ENCODE measurements at regions not wholly inside any gene's neighbourhood (a gene's known extent, or its start where the extent isn't known, plus 50 kb on each side); places are given as distances from the start of the nearest gene placed in this dataset.

- H3K27me3 ChIP-seq (ENCODE audit: control insufficient read depth in 2 of 2, insufficient read depth in 2 of 2, low read length in 2 of 2): no peaks in the 10 kb centered on the region
Observed at GRCh38 chr13:47610687-47611086, 390.4 kb downstream of the SUCLA2 start.

DNA sequence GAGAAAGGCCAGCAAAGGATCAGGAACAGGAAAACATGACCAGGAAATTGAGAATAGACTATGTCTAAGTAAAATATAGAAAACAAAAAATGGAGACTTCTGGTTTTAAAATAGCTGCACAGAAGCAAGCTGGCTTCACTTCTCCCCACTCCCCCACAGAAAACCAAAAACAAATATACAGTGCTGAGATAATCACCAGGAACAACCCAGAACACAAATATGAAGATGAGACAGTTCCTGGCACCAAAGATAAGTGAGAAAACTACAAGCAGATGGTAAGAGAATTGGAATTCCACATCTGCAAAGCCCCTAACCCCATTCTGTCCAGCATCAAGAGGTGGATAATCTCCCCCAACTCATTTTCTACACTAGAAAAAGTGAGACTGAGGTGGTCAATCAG, 397.7 kb downstream of the SUCLA2 start:
- no peak overlapping the region for H2AFZ ChIP-seq (ENCODE audit: insufficient read depth, low read depth, low read length, poor library complexity, severe bottlenecking)
- H3K4me3 Mint-ChIP-seq: no peak overlapping the region
- intact Hi-C loops (cut with micrococcal nuclease): no loop called here

More at GRCh38 chr13:47610687-47611086, 390.4 kb downstream of the SUCLA2 start:
- Histone ChIP-seq H4K20me1 (ENCODE audit: insufficient read depth, low read length) (no peaks in the 10 kb centered on the region), H3K27ac (ENCODE audit: low read depth in 1 of 2, low read length in 2 of 2) (no peak overlapping the region), H3K9ac (ENCODE audit: insufficient read depth, low read length, poor library complexity, severe bottlenecking) (no peak overlapping the region), H2AFZ (ENCODE audit: insufficient read depth, low read depth, low read length, poor library complexity, severe bottlenecking) (no peak overlapping the region), H3K36me3 (replicated peaks in 1 of 2; ENCODE audit: control insufficient read depth in 1 of 2, insufficient read depth in 2 of 2, low read length in 2 of 2) (no peaks in the 10 kb centered on the region), H3K4me1 (ENCODE audit: control insufficient read depth in 1 of 2, insufficient read depth in 2 of 2, low read length in 2 of 2) (no peaks in the 10 kb centered on the region), H3K4me3 (replicated peaks in 1 of 3; ENCODE audit: low read depth in 2 of 3, low read length in 3 of 3) (no peak overlapping the region), H3K79me2 (ENCODE audit: insufficient read depth, low read length) (no peaks in the 10 kb centered on the region), H3K4me2 (replicated peaks; ENCODE audit: extremely low read depth, low read length, poor library complexity, severe bottlenecking) (no peak overlapping the region), H3K9me3 (replicated peaks in 1 of 2; ENCODE audit: control insufficient read depth in 1 of 2, insufficient read depth in 1 of 2, low read length in 2 of 2) (no peaks in the 10 kb centered on the region)
- peaks cover 0 to 2% (median 0%) of the 10 kb centered on the region in 3 donors for H3K27me3 Mint-ChIP-seq (ENCODE audit: low read depth in 3 of 3)
- no peak overlapping the region for H3K4me3 Mint-ChIP-seq
- DNase-seq: no peak
- H3K27ac Mint-ChIP-seq: no peak overlapping the region
- TF ChIP-seq, protein P1, sequence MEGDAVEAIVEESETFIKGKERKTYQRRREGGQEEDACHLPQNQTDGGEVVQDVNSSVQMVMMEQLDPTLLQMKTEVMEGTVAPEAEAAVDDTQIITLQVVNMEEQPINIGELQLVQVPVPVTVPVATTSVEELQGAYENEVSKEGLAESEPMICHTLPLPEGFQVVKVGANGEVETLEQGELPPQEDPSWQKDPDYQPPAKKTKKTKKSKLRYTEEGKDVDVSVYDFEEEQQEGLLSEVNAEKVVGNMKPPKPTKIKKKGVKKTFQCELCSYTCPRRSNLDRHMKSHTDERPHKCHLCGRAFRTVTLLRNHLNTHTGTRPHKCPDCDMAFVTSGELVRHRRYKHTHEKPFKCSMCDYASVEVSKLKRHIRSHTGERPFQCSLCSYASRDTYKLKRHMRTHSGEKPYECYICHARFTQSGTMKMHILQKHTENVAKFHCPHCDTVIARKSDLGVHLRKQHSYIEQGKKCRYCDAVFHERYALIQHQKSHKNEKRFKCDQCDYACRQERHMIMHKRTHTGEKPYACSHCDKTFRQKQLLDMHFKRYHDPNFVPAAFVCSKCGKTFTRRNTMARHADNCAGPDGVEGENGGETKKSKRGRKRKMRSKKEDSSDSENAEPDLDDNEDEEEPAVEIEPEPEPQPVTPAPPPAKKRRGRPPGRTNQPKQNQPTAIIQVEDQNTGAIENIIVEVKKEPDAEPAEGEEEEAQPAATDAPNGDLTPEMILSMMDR (IDR thresholded peaks at IDR 0.05): no peak
- H3K36me3 Mint-ChIP-seq: no peaks in the 10 kb centered on the region
- peaks cover 3 to 10% (median 4%) of the 10 kb centered on the region in 7 donors for H3K9me3 Mint-ChIP-seq
- intact Hi-C loops (cut with micrococcal nuclease): no loop called here
- 83% methylated on average over 1 of the region's 3 CpGs for WGBS (ENCODE audit: insufficient coverage)
- H3K4me1 Mint-ChIP-seq: no peaks in the 10 kb centered on the region

More for the DNA sequence above, 397.7 kb downstream of the SUCLA2 start:
- Mint-ChIP-seq H3K9me3 (peaks cover 2 to 9% (median 3%) of the 10 kb centered on the region in 7 donors), H3K27me3 (ENCODE audit: low read depth in 3 of 3) (no peaks in the 10 kb centered on the region), H3K36me3 (no peaks in the 10 kb centered on the region), H3K4me1 (no peaks in the 10 kb centered on the region), H3K27ac (no peak overlapping the region)
- H3K27ac ChIP-seq (ENCODE audit: low read depth in 1 of 2, low read length in 2 of 2): no peak overlapping the region
- no peak overlapping the region for H3K4me3 ChIP-seq (replicated peaks in 1 of 3; ENCODE audit: low read depth in 2 of 3, low read length in 3 of 3)
- no peak overlapping the region for H3K9ac ChIP-seq (ENCODE audit: insufficient read depth, low read length, poor library complexity, severe bottlenecking)
- H3K4me1 ChIP-seq (ENCODE audit: control insufficient read depth in 1 of 2, insufficient read depth in 2 of 2, low read length in 2 of 2): no peaks in the 10 kb centered on the region
- H3K4me2 ChIP-seq (replicated peaks; ENCODE audit: extremely low read depth, low read length, poor library complexity, severe bottlenecking): no peak overlapping the region
- no peaks in the 10 kb centered on the region for H3K36me3 ChIP-seq (replicated peaks in 1 of 2; ENCODE audit: control insufficient read depth in 1 of 2, insufficient read depth in 2 of 2, low read length in 2 of 2)
- TF ChIP-seq, protein P1 (IDR thresholded peaks at IDR 0.05): no peak
- H3K9me3 ChIP-seq (replicated peaks in 1 of 2; ENCODE audit: control insufficient read depth in 1 of 2, insufficient read depth in 1 of 2, low read length in 2 of 2): no peaks in the 10 kb centered on the region
- no peak for DNase-seq
- no peaks in the 10 kb centered on the region for H3K27me3 ChIP-seq (ENCODE audit: control insufficient read depth in 2 of 2, insufficient read depth in 2 of 2, low read length in 2 of 2)
- no peaks in the 10 kb centered on the region for H3K79me2 ChIP-seq (ENCODE audit: insufficient read depth, low read length)
- no peaks in the 10 kb centered on the region for H4K20me1 ChIP-seq (ENCODE audit: insufficient read depth, low read length)
